LNCAP (cell line): ENCODE measurements at regions not wholly inside any gene's neighbourhood (a gene's known extent, or its start where the extent isn't known, plus 50 kb on each side); places are given as distances from the start of the nearest gene placed in this dataset.
A peak's percentile ranks its signal among the peaks of the same experiment; 100 is the strongest.

Experiments
- CTCF ChIP-seq: fragments of 450-650 bp; IDR thresholded peaks from 2 replicates; pipeline ENCODE4 v1.5.1; 2017; ENCODE audit warnings: mild to moderate bottlenecking

DNA sequence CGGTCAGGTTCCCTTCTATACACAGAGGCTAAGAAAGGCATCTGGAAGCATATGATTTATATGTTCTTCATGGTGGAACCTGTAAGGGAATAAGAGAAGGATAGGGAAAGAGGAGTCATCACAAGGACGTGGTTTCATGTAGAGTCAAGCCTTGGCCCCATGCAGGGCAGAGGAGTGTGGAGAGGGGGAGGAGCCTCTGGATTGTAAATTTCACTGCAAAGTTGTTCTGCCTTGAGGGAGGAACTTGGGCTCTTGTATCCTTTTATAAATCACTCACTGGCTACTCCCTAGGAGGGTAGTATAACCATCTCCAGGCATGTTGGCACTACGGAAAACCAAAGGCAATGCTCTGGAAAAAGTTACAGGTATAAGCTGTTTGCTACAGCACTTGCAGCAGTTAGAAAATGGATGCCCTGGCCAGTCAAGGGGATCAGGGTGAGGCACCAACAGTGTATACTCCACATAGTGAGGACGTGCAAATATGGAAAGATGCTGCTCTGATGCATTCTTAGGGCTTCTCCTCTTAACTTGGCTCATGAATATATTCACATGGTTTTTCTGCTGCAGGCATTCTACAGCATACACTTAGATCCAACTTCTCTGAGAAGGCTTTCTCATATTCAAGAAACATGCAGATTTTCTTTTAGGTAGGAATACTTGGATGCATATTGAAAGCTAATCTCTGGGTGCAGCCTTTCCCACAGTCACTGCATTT, 60.3 kb upstream of the ZNF81 start:
- TF ChIP-seq CTCF = no peak

DNA sequence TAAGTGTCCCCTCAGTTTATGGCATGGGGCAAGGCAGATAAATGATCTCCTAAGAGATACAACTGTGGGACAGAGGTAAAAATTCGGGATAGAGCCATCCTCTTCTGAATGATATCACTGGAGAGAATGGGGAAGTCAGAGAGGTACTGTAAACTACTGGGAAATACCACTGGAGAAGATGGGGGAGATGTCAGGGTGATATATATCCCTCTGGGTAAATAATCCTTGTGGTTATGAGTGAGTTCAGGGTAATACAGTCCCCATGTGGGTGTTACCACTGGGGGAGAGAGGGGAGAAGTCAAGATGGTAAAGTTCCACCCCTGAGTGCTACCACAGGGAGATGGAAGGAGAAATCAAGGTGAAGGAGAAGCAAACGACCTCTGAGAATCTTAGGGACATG, 63.9 kb upstream of the ZNF81 start:
- no peak for TF ChIP-seq CTCF

DNA sequence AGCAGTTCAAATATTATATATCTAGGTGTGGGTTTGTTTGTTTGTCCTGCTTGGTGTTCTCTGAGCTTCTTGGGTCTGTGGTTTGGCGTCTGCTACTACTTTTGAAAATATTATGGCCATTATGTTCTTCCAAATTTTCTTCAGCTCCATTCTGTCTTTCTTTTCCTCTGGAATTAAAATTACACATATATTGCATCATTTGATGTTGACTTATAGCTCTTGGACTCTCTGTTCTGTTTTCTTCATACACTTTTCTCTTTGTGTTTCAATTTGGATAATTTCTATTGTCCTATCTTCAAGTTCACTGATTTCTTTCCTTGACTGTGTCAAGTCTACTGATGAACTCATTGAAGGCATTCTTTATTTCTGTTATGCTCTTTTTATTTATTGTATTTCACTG, 65.2 kb upstream of the ZNF81 start:
- no peak for TF ChIP-seq CTCF

GRCh38 chrX:47752685-47753084, 84.0 kb upstream of the ZNF81 start:
- no peak for TF ChIP-seq CTCF

DNA sequence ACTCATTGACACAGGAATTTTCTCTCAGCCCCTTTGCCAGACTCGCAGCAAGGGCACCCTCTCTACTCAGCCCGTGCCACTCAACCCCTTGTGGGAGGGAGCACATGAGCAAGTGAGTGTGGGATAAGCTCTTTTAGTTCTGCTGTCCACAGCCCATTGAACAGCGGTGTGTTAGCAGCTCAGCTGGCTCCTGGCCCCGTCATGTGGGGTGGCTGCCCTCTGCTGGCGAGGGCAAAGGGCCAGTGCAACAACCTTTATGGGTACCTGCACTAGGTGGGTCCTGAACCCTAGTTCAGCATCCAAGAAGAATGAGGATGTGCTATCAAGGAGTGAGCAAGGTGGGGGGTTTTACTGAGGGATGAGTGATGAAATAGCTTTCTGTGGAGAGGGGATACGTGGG, 85.0 kb upstream of the ZNF81 start:
- peak; percentile 47 for TF ChIP-seq CTCF

GRCh38 chrX:47749185-47749967, 87.3 kb upstream of the ZNF81 start:
- TF ChIP-seq CTCF = no peak

DNA sequence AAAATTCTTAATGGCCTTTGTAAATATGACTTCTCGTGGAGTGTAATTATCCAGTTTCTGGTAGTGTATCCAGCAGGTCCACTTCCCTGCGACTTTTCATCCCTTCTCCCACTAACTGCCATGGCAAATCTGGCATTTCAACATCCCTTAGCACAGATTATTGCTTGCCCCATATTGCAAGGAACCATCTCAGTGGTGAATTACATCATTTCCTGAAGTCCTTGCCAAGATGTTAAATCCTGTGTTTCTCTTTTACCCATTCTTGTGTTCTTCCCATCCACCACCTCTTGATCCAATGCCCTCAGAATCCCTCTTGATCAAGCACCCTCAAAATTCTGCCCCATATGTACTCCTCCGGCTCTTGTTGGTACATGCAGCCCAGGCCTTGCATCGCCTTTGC, 88.1 kb upstream of the ZNF81 start:
- TF ChIP-seq CTCF = no peak
